Common myeloid progenitor, CD34-positive (primary cell): ENCODE measurements at regions not wholly inside any gene's neighbourhood (a gene's known extent, or its start where the extent isn't known, plus 50 kb on each side); places are given as distances from the start of the nearest gene placed in this dataset.

Experiments used
- CTCF ChIA-PET: fragments of 350-600 bp; sonication (Branson Sonifier 250); formaldehyde crosslinking; loops from one replicate; lab custom pipeline; 2021; ENCODE audit warnings: antibody characterized with exemption; lab: Charles Lee
- POLR2A ChIA-PET: fragments of 350-600 bp; sonication (Branson Sonifier 250); formaldehyde crosslinking; loops from one replicate; lab custom pipeline; 2021; ENCODE audit warnings: antibody characterized with exemption; lab: Charles Lee
- DNase-seq, 3 donors: peaks; one replicate each; pipeline versions ENCODE4 v3.0.0 to v3.0.0-alpha.2; 2013
- H3K27ac ChIP-seq, 2 experiments: 1 replicate in 1 of 2; 2 replicates in 1 of 2; pipeline ENCODE4 v1.7.0; 2013; ENCODE audit warnings: inconsistent platforms in 2 of 2, low read length in 2 of 2, mild to moderate bottlenecking in 2 of 2, low read depth in 1 of 2, moderate library complexity in 1 of 2; ENCODE audit not compliant: severe bottlenecking in 2 of 2, insufficient read depth in 1 of 2, poor library complexity in 1 of 2
- H3K27me3 ChIP-seq, 5 experiments: replicated peaks in 2 of 5; 1 replicate in 3 of 5; 2 replicates in 2 of 5; pipeline versions ENCODE4 v1.6.1 to v1.7.0; 2013; ENCODE audit warnings: low read length in 4 of 5, mild to moderate bottlenecking in 2 of 5, moderate library complexity in 2 of 5, inconsistent platforms in 1 of 5; ENCODE audit not compliant: insufficient read depth in 5 of 5, control insufficient read depth in 4 of 5
- H3K36me3 ChIP-seq, 4 experiments: 1 replicate in 2 of 4; 2 replicates in 2 of 4; pipeline versions ENCODE4 v1.6.1 to v1.7.0; 2013; ENCODE audit warnings: low read length in 3 of 4, control low read depth in 1 of 4, mild to moderate bottlenecking in 1 of 4; ENCODE audit not compliant: control insufficient read depth in 4 of 4, insufficient read depth in 4 of 4
- H3K4me1 ChIP-seq, 4 experiments: 1 replicate in 3 of 4; 2 replicates in 1 of 4; pipeline versions ENCODE4 v1.6.1 to v1.7.1; 2013; ENCODE audit warnings: low read length in 3 of 4, mild to moderate bottlenecking in 3 of 4, control low read depth in 1 of 4, inconsistent platforms in 1 of 4, moderate library complexity in 1 of 4; ENCODE audit not compliant: control insufficient read depth in 4 of 4, insufficient read depth in 4 of 4; ENCODE audit errors: control extremely low read depth in 1 of 4
- H3K4me3 ChIP-seq, 7 experiments: 1 replicate in 4 of 7; 2 replicates in 3 of 7; pipeline versions ENCODE4 v1.5.1 to v1.7.0; 2013; ENCODE audit warnings: mild to moderate bottlenecking in 7 of 7, low read length in 6 of 7, moderate library complexity in 6 of 7, inconsistent platforms in 2 of 7, low read depth in 2 of 7, control low read depth in 1 of 7; ENCODE audit not compliant: insufficient read depth in 4 of 7, control insufficient read depth in 1 of 7; ENCODE audit errors: extremely low read depth in 1 of 7
- H3K9me3 ChIP-seq, 5 experiments: 1 replicate in 4 of 5; 2 replicates in 1 of 5; pipeline versions ENCODE4 v1.6.1 to v1.7.1; 2013; ENCODE audit warnings: low read length in 4 of 5, mild to moderate bottlenecking in 2 of 5, inconsistent platforms in 1 of 5, low read depth in 1 of 5, moderate library complexity in 1 of 5; ENCODE audit not compliant: control insufficient read depth in 4 of 5, insufficient read depth in 2 of 5; ENCODE audit errors: control extremely low read depth in 1 of 5
- WGBS: methylation state at CpG from one replicate; pipeline ENCODE4 v1.1.5; 2013; ENCODE audit not compliant: insufficient coverage; 5-methylcytosine and 5-hydroxymethylcytosine counted together

DNA sequence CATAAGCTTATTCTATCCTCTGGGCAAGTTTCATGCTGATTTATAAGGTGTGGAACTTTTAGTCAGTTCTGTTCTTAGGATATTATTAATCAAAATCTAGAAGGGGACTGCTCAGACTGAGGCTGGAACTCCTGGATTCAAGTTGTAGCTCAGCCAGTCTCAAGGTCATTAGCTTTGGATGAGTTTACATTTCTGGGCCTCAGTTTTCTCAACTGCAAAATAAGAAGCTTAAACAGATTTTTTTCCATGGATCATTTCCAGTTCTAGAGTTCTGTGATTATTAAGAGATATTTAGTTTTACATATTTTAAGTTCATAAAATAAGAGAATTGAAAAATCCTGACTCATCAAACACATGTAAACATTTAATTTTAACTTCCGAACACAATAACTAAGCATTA, 442.5 kb upstream of the PKDCC start:
- WGBS: no CpG with 5 or more reads among the region's 1 CpG
- POLR2A ChIA-PET: no interaction called here
- CTCF ChIA-PET: no interaction called here
- Histone ChIP-seq H3K4me3 (no peak overlapping the region), H3K4me1 (no peaks in the 10 kb centered on the region), H3K27me3 (no peaks in the 10 kb centered on the region), H3K9me3 (no peaks in the 10 kb centered on the region), H3K36me3 (no peaks in the 10 kb centered on the region), H3K27ac (no peak overlapping the region)
- no peak for DNase-seq

DNA sequence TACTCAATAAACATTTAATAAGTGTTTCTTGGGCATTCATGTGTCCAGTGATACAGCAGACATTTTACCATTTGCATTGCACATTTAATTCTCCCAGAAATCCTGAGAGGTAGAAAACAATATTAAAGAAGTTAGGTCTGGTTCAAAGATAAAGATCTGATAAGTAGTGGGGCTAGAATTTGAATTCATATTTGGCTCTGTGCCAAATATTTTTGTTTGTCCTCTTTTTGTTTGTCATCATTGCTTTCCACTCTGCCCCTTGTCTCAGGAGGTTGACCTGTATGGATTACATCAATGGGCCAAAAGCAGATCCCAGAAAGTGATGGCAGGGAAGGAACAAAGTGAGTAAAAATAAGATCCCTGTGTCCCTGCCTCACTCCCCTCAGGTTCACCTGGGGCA, 441.9 kb upstream of the PKDCC start:
- CTCF ChIA-PET: no interaction called here
- Histone ChIP-seq H3K27me3 (no peaks in the 10 kb centered on the region), H3K36me3 (no peaks in the 10 kb centered on the region), H3K4me3 (no peak overlapping the region), H3K27ac (no peak overlapping the region), H3K9me3 (no peaks in the 10 kb centered on the region), H3K4me1 (no peaks in the 10 kb centered on the region)
- POLR2A ChIA-PET: no interaction called here
- DNase-seq: no peak

DNA sequence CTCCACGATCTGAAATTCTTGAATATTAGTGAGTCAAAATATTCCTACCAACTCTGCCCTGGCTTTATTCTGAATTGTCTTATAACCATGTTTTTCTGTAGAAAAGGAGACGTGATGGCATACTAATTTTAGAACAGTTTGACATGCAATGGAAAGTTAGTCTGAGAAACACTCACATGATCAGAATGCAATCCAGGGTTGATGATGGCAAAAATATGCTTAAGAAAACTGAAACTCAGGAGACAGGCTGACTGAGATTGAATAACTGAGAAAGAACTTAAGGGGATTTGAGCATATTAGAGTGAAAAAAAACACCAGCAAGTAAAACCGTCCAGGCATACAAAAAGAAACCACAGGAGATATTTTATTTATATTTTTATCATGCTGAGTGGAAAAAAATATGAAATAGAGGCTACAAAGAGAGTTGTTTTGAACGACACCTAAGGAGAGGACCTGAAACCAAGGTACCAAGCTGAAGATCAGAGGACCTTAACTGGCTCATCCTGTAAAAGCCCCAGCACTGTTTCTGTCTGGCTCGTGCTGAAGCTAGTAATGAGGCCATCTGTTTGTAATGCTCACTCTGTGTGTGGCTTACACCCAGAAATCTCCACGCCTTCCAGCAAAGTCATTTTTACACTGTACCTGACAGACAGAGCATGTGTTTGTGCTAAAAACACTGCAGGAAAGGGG, 437.2 kb upstream of the PKDCC start:
- Histone ChIP-seq H3K27ac (no peak overlapping the region), H3K27me3 (no peaks in the 10 kb centered on the region), H3K4me1 (no peaks in the 10 kb centered on the region), H3K4me3 (no peak overlapping the region), H3K36me3 (no peaks in the 10 kb centered on the region), H3K9me3 (no peaks in the 10 kb centered on the region)
- 100% methylated on average over 2 of the region's 6 CpGs for WGBS
- ChIA-PET POLR2A (no interaction called here), CTCF (interaction anchor here (0.6 kb wide), 1 partner anchor 65 kb away, joined by 3 read pairs; no protein-coding TSS in a partner anchor)
- DNase-seq: no peak

DNA sequence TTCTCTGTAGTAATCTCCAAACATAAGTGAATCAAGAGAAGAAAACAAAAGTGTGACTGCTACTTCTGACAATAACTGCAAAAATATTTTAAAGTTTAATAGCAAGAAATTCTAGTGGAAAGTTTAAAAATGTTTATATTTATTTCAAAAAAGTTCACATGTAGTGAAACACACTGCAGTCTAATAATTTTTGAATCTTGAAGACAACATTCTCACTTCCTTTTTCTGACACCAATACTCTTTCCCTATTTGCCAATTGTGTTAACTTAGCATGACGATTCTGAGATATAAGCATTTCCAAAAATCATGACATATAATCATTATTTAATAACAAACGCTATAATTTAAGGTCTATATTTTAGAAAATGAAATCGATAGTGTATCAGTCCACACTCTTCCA, 429.1 kb upstream of the PKDCC start:
- H3K4me1 ChIP-seq: no peaks in the 10 kb centered on the region
- H3K27me3 ChIP-seq: no peaks in the 10 kb centered on the region
- ChIA-PET POLR2A (no interaction called here), CTCF (no interaction called here)
- no peaks in the 10 kb centered on the region for H3K36me3 ChIP-seq
- no peak overlapping the region for H3K4me3 ChIP-seq
- WGBS: no CpG with 5 or more reads among the region's 3 CpGs
- no peaks in the 10 kb centered on the region for H3K9me3 ChIP-seq
- no peak overlapping the region for H3K27ac ChIP-seq
- no peak for DNase-seq

DNA sequence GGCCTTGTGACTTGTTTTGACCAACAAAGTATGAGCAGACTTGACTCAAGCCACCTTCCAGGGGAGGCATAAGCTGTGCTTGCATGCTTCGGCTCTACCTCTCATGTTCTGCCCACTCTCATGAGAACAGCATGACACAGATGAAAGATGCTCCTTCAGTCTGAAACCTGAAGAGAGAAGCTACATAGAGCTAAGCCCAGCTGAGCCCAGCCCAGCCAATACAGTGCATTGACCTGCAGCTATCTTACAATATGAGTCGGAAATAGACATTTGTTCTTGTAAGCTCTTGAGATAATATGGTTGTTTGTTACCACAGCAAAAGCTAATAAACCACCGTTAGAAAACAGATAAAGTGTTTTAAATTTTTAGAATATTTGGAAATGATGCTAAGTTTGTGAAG, 426.7 kb upstream of the PKDCC start:
- Histone ChIP-seq H3K27ac (no peak overlapping the region), H3K36me3 (no peaks in the 10 kb centered on the region), H3K27me3 (no peaks in the 10 kb centered on the region), H3K9me3 (no peaks in the 10 kb centered on the region), H3K4me1 (no peaks in the 10 kb centered on the region), H3K4me3 (no peak overlapping the region)
- CTCF ChIA-PET: no interaction called here
- no peak for DNase-seq
- WGBS: 100% methylated on average over 1 of the region's 3 CpGs
- POLR2A ChIA-PET: no interaction called here

DNA sequence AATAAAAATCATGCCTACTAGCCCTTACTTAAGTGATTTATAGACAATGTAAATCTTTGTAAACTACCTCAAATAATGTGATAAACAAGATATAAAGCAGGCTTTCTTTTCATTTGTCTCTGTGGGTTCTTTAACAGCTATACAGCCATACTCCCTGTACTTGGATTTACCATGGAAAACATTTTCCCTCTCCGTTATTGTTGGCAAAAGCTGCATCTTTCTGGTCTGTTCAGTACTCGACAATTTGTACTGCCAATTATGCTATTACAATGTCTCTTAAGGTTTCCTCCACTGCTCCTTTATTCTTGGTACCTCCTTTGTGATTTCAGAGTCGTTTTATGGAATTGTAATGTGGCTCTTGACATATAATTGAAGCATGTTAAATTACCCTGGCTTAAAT, 426.3 kb upstream of the PKDCC start:
- H3K4me3 ChIP-seq: no peak overlapping the region
- no peaks in the 10 kb centered on the region for H3K4me1 ChIP-seq
- no peaks in the 10 kb centered on the region for H3K9me3 ChIP-seq
- no peaks in the 10 kb centered on the region for H3K36me3 ChIP-seq
- POLR2A ChIA-PET: no interaction called here
- H3K27me3 ChIP-seq: no peaks in the 10 kb centered on the region
- CTCF ChIA-PET: no interaction called here
- H3K27ac ChIP-seq: no peak overlapping the region
- WGBS: 100% methylated on average over 1 of the region's 3 CpGs
- no peak for DNase-seq

DNA sequence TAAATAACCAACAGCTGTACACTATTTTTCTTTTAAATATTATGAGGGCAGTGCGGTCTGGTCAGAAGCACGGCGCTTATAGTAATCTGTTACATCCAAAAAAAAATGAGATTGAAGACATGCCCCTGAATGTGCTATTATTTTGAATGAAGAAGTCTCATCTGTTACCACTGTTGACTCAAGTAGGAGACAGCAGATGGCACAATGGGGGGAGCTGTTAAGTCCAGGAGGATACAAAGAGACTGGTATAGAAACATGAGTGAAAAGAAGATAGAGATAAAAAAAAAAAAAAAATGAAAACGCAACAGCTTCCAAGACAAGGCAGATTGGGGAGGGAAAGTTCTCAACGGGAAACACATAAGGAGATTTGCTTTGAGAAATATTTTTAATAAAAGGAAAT, 425.5 kb upstream of the PKDCC start:
- CTCF ChIA-PET: no interaction called here
- WGBS: no CpG with 5 or more reads among the region's 5 CpGs
- POLR2A ChIA-PET: no interaction called here
- no peak overlapping the region for H3K4me3 ChIP-seq
- H3K4me1 ChIP-seq: no peaks in the 10 kb centered on the region
- H3K27me3 ChIP-seq: no peaks in the 10 kb centered on the region
- H3K27ac ChIP-seq: no peak overlapping the region
- no peak for DNase-seq
- no peaks in the 10 kb centered on the region for H3K9me3 ChIP-seq
- no peaks in the 10 kb centered on the region for H3K36me3 ChIP-seq
